Lower lobe of right lung (tissue), 2 donors: ENCODE measurements at regions not wholly inside any gene's neighbourhood (a gene's known extent, or its start where the extent isn't known, plus 50 kb on each side); places are given as distances from the start of the nearest gene placed in this dataset.

ENCODE experiments used
- ATAC-seq, 2 donors: fragments of 200-7000 bp; cut with Tn5 transposase; one replicate each; pipeline ENCODE4 v1.9.1; 2020 to 2022; ENCODE audit warnings: mild to moderate bottlenecking in 2 of 2, moderate library complexity in 2 of 2
- DNase-seq: peaks from one replicate; pipeline ENCODE4 v3.0.0-alpha.2; 2020
- H3K27ac ChIP-seq: fragments of 200-600 bp; one replicate; pipeline ENCODE4 v1.8.0; 2022
- H3K27me3 ChIP-seq: fragments of 200-600 bp; one replicate; pipeline ENCODE4 v1.8.0; 2022; ENCODE audit warnings: low read depth
- H3K36me3 ChIP-seq: fragments of 200-600 bp; one replicate; pipeline ENCODE4 v1.8.0; 2022; ENCODE audit warnings: mild to moderate bottlenecking
- H3K4me1 ChIP-seq: fragments of 200-600 bp; one replicate; pipeline ENCODE4 v1.8.0; 2022
- H3K4me3 ChIP-seq: fragments of 200-600 bp; one replicate; pipeline ENCODE4 v1.8.0; 2022; ENCODE audit warnings: mild to moderate bottlenecking
- H3K9me3 ChIP-seq: fragments of 200-600 bp; one replicate; pipeline ENCODE4 v1.8.0; 2022
- intact Hi-C: fragments of 100-400 bp; cut with DNase I; formaldehyde crosslinking; loops from one replicate; pipeline ENCODE4 v1.11.0; 2022
- TF ChIP-seq, protein P1 (sequence below): fragments of 200-600 bp; IDR thresholded peaks from one replicate; pipeline ENCODE4 v1.8.0; 2022; ENCODE audit warnings: antibody characterized with exemption, mild to moderate bottlenecking
- donor health status: DM: no; HTN: yes; CAD: no; lungs with severe emphysema.

DNA sequence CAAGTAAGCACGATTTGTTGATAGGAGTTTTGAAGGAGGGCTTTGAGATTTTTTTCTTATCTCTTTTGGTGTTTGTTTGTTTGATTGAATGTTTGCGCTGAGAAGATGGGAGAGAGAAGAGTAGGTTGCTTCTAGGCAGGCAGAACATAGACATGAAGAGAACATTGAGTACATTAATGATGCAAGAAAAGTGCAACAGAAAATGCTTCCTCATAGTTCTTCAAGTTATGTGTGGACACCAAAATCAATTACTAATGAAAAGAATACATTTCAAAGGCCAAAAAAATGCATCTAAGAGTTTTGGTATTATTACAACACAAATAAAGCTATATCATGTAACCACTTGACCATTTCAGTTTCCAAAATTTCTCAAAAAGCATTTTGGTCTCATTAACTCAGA, 191.0 kb upstream of the PPARGC1A start:
- no peak overlapping the region for H3K4me3 ChIP-seq
- intact Hi-C loops = no loop called here
- H3K36me3 ChIP-seq = no peaks in the 10 kb centered on the region
- no peaks in the 10 kb centered on the region for H3K4me1 ChIP-seq
- no peaks in the 10 kb centered on the region for H3K9me3 ChIP-seq
- DNase-seq (no peak), ATAC-seq (no peak)
- H3K27ac ChIP-seq = no peak overlapping the region
- H3K27me3 ChIP-seq = no peaks in the 10 kb centered on the region
- TF ChIP-seq, protein P1, sequence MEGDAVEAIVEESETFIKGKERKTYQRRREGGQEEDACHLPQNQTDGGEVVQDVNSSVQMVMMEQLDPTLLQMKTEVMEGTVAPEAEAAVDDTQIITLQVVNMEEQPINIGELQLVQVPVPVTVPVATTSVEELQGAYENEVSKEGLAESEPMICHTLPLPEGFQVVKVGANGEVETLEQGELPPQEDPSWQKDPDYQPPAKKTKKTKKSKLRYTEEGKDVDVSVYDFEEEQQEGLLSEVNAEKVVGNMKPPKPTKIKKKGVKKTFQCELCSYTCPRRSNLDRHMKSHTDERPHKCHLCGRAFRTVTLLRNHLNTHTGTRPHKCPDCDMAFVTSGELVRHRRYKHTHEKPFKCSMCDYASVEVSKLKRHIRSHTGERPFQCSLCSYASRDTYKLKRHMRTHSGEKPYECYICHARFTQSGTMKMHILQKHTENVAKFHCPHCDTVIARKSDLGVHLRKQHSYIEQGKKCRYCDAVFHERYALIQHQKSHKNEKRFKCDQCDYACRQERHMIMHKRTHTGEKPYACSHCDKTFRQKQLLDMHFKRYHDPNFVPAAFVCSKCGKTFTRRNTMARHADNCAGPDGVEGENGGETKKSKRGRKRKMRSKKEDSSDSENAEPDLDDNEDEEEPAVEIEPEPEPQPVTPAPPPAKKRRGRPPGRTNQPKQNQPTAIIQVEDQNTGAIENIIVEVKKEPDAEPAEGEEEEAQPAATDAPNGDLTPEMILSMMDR = no peak

DNA sequence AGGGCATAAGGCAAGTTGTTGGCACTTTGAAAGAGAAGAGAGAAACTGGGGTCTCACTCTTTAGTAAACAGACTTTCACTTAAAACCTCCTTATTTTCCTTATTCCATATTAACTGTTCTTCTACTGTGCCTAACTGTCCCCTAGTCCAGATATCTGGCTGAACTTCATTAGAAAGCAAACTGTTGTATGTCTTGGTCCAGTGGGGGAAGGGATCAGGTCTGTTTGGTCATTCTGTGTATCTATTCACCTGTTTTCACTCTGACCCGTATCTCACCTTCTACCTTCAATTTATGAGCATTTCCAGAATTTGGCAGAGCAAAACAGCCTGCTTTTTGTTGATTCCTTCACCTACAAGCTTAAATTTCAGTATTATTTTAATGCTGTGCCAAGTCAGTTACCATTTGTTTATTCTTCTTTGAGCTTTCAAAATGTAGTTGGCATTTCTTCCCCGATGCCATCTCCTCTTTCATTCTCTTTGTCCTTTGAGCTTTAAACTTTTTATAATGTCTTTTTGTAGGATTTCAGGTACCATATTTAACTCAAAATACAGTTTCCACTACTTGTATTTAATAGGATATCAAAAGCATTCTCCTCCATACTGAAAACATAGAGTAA, 188.6 kb upstream of the PPARGC1A start:
- intact Hi-C loops = no loop called here
- H3K27me3 ChIP-seq = no peaks in the 10 kb centered on the region
- TF ChIP-seq, protein P1 = no peak

DNA sequence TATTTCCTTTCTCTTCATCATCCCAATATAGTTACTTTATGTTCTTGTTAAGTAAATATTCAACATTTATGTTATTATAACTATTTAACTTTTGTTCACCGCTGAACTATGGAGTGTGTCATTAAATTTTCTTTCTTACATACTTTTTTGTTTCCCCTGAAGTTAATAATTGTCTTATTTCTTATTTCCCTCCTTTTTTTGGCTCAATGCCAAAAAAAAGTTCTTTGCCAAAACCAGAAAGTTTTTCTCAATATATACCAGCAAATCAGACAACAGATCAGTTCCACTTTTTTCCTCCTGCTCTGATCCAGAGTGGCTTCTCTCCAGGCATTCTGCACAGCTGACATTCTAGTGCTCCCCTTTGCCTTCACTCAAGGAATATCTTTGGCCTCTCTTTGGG, 187.0 kb upstream of the PPARGC1A start:
- intact Hi-C loops = no loop called here
- DNase-seq = no peak
- no peak for ATAC-seq

More for the DNA sequence above, 188.6 kb upstream of the PPARGC1A start:
- no peak for DNase-seq
- Histone ChIP-seq H3K9me3 (no peaks in the 10 kb centered on the region), H3K4me3 (no peak overlapping the region), H3K36me3 (no peaks in the 10 kb centered on the region), H3K4me1 (no peaks in the 10 kb centered on the region), H3K27ac (no peak overlapping the region)
- no peak for ATAC-seq

DNA sequence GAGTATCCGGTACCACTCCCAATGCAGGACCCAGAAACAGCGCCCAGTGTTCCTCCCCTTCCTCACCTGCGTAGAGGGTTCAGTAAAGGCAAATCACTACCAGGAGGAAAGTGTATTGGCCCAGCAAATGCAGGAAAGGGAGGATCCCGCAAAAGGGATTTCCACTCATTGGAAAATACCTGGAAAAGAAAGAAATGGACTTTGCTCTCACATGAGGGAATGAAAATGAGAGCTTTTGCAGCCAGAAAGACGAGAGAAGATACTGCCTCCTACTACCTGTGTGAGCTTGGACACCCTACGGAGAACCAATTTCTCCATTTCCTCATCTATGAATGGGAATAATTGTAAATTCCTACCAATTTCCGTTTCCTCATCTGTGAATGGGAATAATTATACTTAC, 184.1 kb upstream of the PPARGC1A start:
- no peak for ATAC-seq
- Histone ChIP-seq H3K27ac (no peak overlapping the region), H3K4me1 (no peaks in the 10 kb centered on the region), H3K36me3 (no peaks in the 10 kb centered on the region), H3K4me3 (no peak overlapping the region), H3K27me3 (no peaks in the 10 kb centered on the region), H3K9me3 (no peaks in the 10 kb centered on the region)
- TF ChIP-seq, protein P1 = no peak
- intact Hi-C loops = no loop called here
- DNase-seq = no peak

More for the DNA sequence above, 187.0 kb upstream of the PPARGC1A start:
- TF ChIP-seq, protein P1 = no peak
- no peaks in the 10 kb centered on the region for H3K27me3 ChIP-seq
- no peak overlapping the region for H3K27ac ChIP-seq
- no peaks in the 10 kb centered on the region for H3K4me1 ChIP-seq
- H3K36me3 ChIP-seq = no peaks in the 10 kb centered on the region
- no peak overlapping the region for H3K4me3 ChIP-seq
- no peaks in the 10 kb centered on the region for H3K9me3 ChIP-seq

DNA sequence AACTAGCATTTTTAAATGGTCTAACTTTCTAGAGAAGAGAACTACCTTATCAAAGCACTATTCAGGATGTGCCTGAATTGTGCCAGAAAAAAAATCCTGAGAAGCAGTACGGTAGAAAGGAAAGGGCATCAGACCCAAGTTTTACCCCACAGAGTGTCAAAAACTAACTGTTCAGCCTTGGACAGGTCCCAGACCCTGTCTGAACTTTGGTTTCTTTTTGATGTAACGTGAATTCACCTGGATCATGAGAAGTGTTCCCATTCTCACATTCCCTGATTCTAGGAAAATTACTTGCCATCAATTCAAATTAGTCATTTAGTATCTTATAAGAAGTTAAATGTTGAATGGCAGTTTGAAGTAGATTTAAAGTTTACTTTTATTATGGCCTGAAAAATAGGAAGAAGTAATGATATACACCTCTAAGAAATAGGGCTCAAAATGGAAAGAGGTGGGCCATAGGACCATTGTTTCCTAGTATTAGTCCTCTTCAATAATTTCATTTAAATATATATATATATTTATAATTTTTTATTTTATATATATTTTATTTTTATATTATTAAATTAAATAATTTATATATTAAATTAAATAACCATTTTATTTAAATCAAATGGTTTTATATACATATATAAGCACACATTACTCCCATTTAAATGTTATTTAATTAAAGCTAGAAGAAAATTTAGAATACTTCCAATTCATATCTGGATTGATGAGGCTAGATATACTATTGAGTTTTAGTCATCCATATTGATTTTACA, 181.9 kb upstream of the PPARGC1A start:
- no peak for ATAC-seq
- TF ChIP-seq, protein P1 = no peak
- no peak overlapping the region for H3K27ac ChIP-seq
- no peak overlapping the region for H3K4me3 ChIP-seq
- no peaks in the 10 kb centered on the region for H3K9me3 ChIP-seq
- H3K4me1 ChIP-seq = no peaks in the 10 kb centered on the region
- no peaks in the 10 kb centered on the region for H3K27me3 ChIP-seq
- intact Hi-C loops = no loop called here
- no peaks in the 10 kb centered on the region for H3K36me3 ChIP-seq
- no peak for DNase-seq
